PC-9 (cell line): ENCODE measurements at regions not wholly inside any gene's neighbourhood (a gene's known extent, or its start where the extent isn't known, plus 50 kb on each side); places are given as distances from the start of the nearest gene placed in this dataset.

ENCODE experiments used
- BruUV-seq: library from RNA; stranded (reverse); fragments of 400-500 nt; replicated peaks from 2 replicates; lab custom pipeline; 2021; lab: Mats Ljungman, UMichigan
- CTCF ChIA-PET: fragments of 300-600 bp; sonication (Branson Sonifier 250); formaldehyde crosslinking; loops from one replicate; lab custom pipeline; 2022; ENCODE audit warnings: antibody characterized with exemption; lab: Charles Lee
- POLR2A ChIA-PET: fragments of 300-600 bp; sonication (Branson Sonifier 250); formaldehyde crosslinking; loops from one replicate; lab custom pipeline; 2022; ENCODE audit warnings: antibody characterized with exemption; ENCODE audit not compliant: unreplicated experiment; lab: Charles Lee
- DNase-seq, 2 experiments: peaks; one replicate each; pipeline versions ENCODE4 v3.0.0 to v3.0.0-alpha.2; 2015 to 2022; ENCODE audit warnings: mixed read lengths in 1 of 2
- H2AFZ ChIP-seq: fragments of 200-600 bp; sonication (generic); 2 replicates; pipeline ENCODE4 v1.8.1; 2017; ENCODE audit warnings: antibody characterized with exemption
- H3F3A ChIP-seq: fragments of 200-600 bp; sonication (generic); 2 replicates; pipeline ENCODE4 v1.8.1; 2017; ENCODE audit warnings: antibody characterized with exemption, mild to moderate bottlenecking, low read depth; ENCODE audit not compliant: insufficient read depth
- H3K27ac ChIP-seq: fragments of 200-600 bp; sonication (generic); 2 replicates; pipeline ENCODE4 v1.6.1; 2016; ENCODE audit warnings: mixed run types
- H3K27me3 ChIP-seq: fragments of 200-600 bp; sonication (generic); 2 replicates; pipeline ENCODE4 v1.6.1; 2016; ENCODE audit warnings: low read depth, mixed run types; ENCODE audit not compliant: insufficient read depth
- H3K36me3 ChIP-seq: fragments of 200-600 bp; sonication (generic); 2 replicates; pipeline ENCODE4 v1.6.1; 2016; ENCODE audit warnings: low read depth, mixed run types
- H3K4me1 ChIP-seq: fragments of 200-600 bp; sonication (generic); replicated peaks from 2 replicates; pipeline ENCODE4 v1.6.1; 2016; ENCODE audit warnings: mixed run types; ENCODE audit not compliant: insufficient read depth
- H3K4me2 ChIP-seq: fragments of 200-600 bp; sonication (generic); 2 replicates; pipeline ENCODE4 v1.6.1; 2017; ENCODE audit warnings: mixed run types
- H3K4me3 ChIP-seq: fragments of 200-600 bp; sonication (generic); 2 replicates; pipeline ENCODE4 v1.6.1; 2016; ENCODE audit warnings: mixed run types
- H3K79me2 ChIP-seq: fragments of 200-600 bp; sonication (generic); 2 replicates; pipeline ENCODE4 v1.6.1; 2017; ENCODE audit warnings: low read depth, mixed run types
- H3K9me2 ChIP-seq: fragments of 200-600 bp; sonication (generic); 2 replicates; pipeline ENCODE4 v1.8.1; 2017; ENCODE audit warnings: mild to moderate bottlenecking; ENCODE audit not compliant: insufficient read depth
- H3K9me3 ChIP-seq: fragments of 200-600 bp; sonication (generic); 2 replicates; pipeline ENCODE4 v1.8.1; 2016; ENCODE audit warnings: low read depth; ENCODE audit not compliant: insufficient read depth
- H4K20me1 ChIP-seq: fragments of 200-600 bp; sonication (generic); 2 replicates; pipeline ENCODE4 v1.8.1; 2017; ENCODE audit not compliant: insufficient read depth
- EZH2 ChIP-seq: fragments of 200-600 bp; sonication (generic); IDR thresholded peaks from 2 replicates; pipeline ENCODE4 v1.8.0; 2017; ENCODE audit warnings: antibody characterized with exemption, low read depth
- intact Hi-C: fragments of 100-400 bp; cut with micrococcal nuclease; formaldehyde crosslinking; loops from one replicate; pipeline ENCODE4 v1.10.0; 2022; ENCODE audit not compliant: unreplicated experiment
- TF ChIP-seq, protein P1 (sequence below): fragments of 200-600 bp; sonication (generic); conservative IDR thresholded peaks from 2 replicates; pipeline ENCODE4 v1.6.1; 2017; ENCODE audit warnings: mixed run types, antibody characterized with exemption, mild to moderate bottlenecking, moderate library complexity

DNA sequence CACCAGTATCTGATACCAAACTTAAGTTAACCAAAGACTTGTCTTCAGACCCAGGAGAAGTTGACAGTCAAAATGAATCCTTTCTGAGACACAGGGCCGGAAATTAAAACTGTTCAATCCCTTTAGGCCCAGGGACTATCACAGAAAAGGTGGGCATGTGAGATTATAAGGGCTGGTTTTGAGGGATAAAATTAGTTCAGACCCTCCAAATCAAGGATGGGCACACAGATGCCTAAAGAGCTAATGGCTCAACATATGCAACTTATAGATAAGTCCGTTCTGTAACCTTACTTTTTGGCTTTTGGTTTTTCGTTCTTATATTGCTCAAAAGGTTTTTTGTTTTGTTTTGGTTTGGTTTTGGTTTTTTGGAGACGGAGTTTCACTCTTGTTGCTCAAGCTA, 129.6 kb upstream of the ABCA1 start:
- Histone ChIP-seq H3K4me2 (no peak overlapping the region), H3K9me3 (no peaks in the 10 kb centered on the region), H3K27me3 (no peaks in the 10 kb centered on the region), H3K4me1 (peaks cover 66% of the 10 kb centered on the region), H3K36me3 (no peaks in the 10 kb centered on the region), H3K79me2 (no peaks in the 10 kb centered on the region), H3K27ac (no peak overlapping the region), H4K20me1 (no peaks in the 10 kb centered on the region), H3K4me3 (no peak overlapping the region), H2AFZ (no peak overlapping the region), H3K9me2 (no peaks in the 10 kb centered on the region), H3F3A (peaks cover 20% of the 10 kb centered on the region)
- BruUV-seq, result no TSS peak
- intact Hi-C loops, result no loop called here
- POLR2A ChIA-PET, result no interaction called here
- no peak for TF ChIP-seq EZH2
- TF ChIP-seq, protein P1, sequence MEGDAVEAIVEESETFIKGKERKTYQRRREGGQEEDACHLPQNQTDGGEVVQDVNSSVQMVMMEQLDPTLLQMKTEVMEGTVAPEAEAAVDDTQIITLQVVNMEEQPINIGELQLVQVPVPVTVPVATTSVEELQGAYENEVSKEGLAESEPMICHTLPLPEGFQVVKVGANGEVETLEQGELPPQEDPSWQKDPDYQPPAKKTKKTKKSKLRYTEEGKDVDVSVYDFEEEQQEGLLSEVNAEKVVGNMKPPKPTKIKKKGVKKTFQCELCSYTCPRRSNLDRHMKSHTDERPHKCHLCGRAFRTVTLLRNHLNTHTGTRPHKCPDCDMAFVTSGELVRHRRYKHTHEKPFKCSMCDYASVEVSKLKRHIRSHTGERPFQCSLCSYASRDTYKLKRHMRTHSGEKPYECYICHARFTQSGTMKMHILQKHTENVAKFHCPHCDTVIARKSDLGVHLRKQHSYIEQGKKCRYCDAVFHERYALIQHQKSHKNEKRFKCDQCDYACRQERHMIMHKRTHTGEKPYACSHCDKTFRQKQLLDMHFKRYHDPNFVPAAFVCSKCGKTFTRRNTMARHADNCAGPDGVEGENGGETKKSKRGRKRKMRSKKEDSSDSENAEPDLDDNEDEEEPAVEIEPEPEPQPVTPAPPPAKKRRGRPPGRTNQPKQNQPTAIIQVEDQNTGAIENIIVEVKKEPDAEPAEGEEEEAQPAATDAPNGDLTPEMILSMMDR, result no peak
- DNase-seq, result no peak
- CTCF ChIA-PET, result no interaction called here

DNA sequence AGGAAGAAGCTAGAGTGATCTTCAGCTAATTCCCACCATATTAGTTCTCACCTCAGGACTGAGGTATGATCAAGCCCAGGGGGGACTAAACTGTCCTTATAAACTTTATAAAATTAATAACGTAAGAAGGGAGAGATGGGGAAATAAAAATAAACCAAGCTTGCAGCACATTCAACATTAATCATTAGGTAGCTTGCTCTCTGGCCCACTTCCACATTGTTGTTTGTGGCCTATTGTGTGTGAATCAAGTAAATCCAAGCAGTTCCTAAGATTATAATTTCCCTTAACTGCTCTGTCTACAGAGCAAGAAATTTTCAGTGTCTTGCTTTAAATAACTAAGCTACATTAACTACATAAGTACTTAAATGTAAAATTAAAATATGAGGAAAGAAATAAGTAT, 131.3 kb upstream of the ABCA1 start:
- peak overlapping the region; percentile 65 for H3K27ac ChIP-seq
- no peaks in the 10 kb centered on the region for H3K79me2 ChIP-seq
- intact Hi-C loops, result no loop called here
- peak in 1 of 2 experiments; percentile 48 for DNase-seq
- H4K20me1 ChIP-seq, result no peaks in the 10 kb centered on the region
- CTCF ChIA-PET, result interaction anchor here (0.6 kb wide), 1 partner anchor 54 kb away, joined by 3 read pairs; no protein-coding TSS in a partner anchor
- H3K36me3 ChIP-seq, result no peaks in the 10 kb centered on the region
- H3K9me2 ChIP-seq, result no peaks in the 10 kb centered on the region
- peak overlapping the region; percentile 52 for H3K4me2 ChIP-seq
- no peaks in the 10 kb centered on the region for H3K27me3 ChIP-seq
- peaks cover 61% of the 10 kb centered on the region for H3K4me1 ChIP-seq
- POLR2A ChIA-PET, result interaction anchor here (0.5 to 0.7 kb wide), 3 partner anchors 17 to 205 kb away, joined by 3 to 6 read pairs (median 4); no protein-coding TSS in a partner anchor
- TF ChIP-seq, protein P1, result no peak
- no peak for TF ChIP-seq EZH2
- peaks cover 17% of the 10 kb centered on the region for H3F3A ChIP-seq
- H3K4me3 ChIP-seq, result no peak overlapping the region
- H3K9me3 ChIP-seq, result no peaks in the 10 kb centered on the region
- no peak overlapping the region for H2AFZ ChIP-seq
- no TSS peak for BruUV-seq

DNA sequence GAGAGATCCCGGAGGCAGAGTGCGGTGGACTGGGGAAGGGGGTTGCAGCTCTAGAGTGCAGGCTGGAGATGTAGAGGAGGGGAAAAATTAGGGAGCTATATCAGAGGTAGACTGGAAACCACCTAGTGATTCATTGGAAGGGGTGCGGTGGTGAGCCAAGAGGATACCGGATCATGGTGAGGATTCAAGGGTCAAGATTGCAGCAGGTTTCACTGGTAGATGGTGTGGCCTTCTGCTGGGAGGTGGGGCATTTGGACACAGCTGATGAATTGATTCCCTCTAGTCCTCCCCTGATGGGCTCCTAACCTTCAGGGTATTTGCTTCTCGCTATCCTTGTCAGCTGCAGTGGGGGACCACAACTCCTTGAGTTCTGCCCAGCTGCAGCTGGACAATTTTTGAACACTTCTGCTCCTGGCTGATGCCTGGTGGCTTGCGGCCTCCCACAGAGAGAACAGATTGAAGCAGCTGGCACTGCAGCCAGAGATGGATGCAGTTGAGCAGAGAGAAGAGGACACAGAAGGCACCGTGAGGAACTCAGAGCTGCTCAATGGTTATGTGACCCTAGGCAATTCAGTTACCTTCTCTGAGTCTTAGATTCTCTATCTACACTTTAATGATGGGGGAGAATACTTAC, 134.4 kb upstream of the ABCA1 start:
- Histone ChIP-seq H3K9me3 (no peaks in the 10 kb centered on the region), H3K9me2 (no peaks in the 10 kb centered on the region), H3K79me2 (no peaks in the 10 kb centered on the region), H4K20me1 (no peaks in the 10 kb centered on the region), H3K27me3 (no peaks in the 10 kb centered on the region), H3K36me3 (no peaks in the 10 kb centered on the region), H3K4me1 (peaks cover 52% of the 10 kb centered on the region), H3K4me3 (no peak overlapping the region), H2AFZ (no peak overlapping the region), H3K27ac (peak overlapping the region; percentile 97; the same call in 1 of the 2 replicates), H3F3A (peaks cover 26% of the 10 kb centered on the region), H3K4me2 (0 out of 2 replicates have a peak overlapping the region, but pooled peaks have one; percentile 16)
- no peak for DNase-seq
- intact Hi-C loops, result loop anchor here (5.0 to 10.0 kb wide), 3 partner anchors 88 to 1362 kb away; no protein-coding TSS in a partner anchor
- BruUV-seq, result no TSS peak
- CTCF ChIA-PET, result interaction anchor here (0.7 kb wide), 1 partner anchor 99 kb away, joined by 4 read pairs; no protein-coding TSS in a partner anchor
- no peak for TF ChIP-seq EZH2
- TF ChIP-seq, protein P1, result no peak
- POLR2A ChIA-PET, result no interaction called here
